A673 (cell line): ENCODE measurements at regions not wholly inside any gene's neighbourhood (a gene's known extent, or its start where the extent isn't known, plus 50 kb on each side); places are given as distances from the start of the nearest gene placed in this dataset.

Experiments used
- BruUV-seq: library from RNA; stranded (reverse); fragments of 400-500 nt; replicated peaks from 2 replicates; lab custom pipeline; 2021; lab: Mats Ljungman, UMichigan
- CTCF ChIA-PET: fragments of 300-600 bp; sonication (Branson Sonifier 250); formaldehyde crosslinking; loops from one replicate; lab custom pipeline; 2022; ENCODE audit warnings: antibody characterized with exemption; lab: Charles Lee
- POLR2A ChIA-PET: fragments of 300-600 bp; sonication (Branson Sonifier 250); formaldehyde crosslinking; loops from one replicate; lab custom pipeline; 2022; ENCODE audit warnings: antibody characterized with exemption; ENCODE audit not compliant: low non-redundant PET; lab: Charles Lee
- DNase-seq: peaks from one replicate; pipeline ENCODE4 v3.0.0-alpha.2; 2015; ENCODE audit warnings: low spot score
- H3K27ac ChIP-seq: fragments of 200-600 bp; sonication (generic); 2 replicates; pipeline ENCODE4 v1.5.1; 2016; ENCODE audit warnings: mixed run types, low read depth, mild to moderate bottlenecking, mixed read lengths, antibody characterized with exemption, low read length; ENCODE audit not compliant: poor library complexity, severe bottlenecking
- H3K27me3 ChIP-seq: fragments of 200-600 bp; sonication (generic); replicated peaks from 2 replicates; pipeline ENCODE4 v1.6.1; 2017; ENCODE audit warnings: mixed run types, low read depth, mild to moderate bottlenecking, mixed read lengths, antibody characterized with exemption, low read length; ENCODE audit not compliant: insufficient read depth, poor library complexity
- H3K36me3 ChIP-seq: fragments of 200-600 bp; sonication (generic); 2 replicates; pipeline ENCODE4 v1.6.1; 2016; ENCODE audit warnings: mixed run types, mild to moderate bottlenecking, mixed read lengths, antibody characterized with exemption, low read length; ENCODE audit not compliant: insufficient read depth, poor library complexity, severe bottlenecking
- H3K4me1 ChIP-seq: fragments of 200-600 bp; sonication (generic); 2 replicates; pipeline ENCODE4 v1.6.1; 2017; ENCODE audit warnings: mixed run types, mild to moderate bottlenecking, mixed read lengths, antibody characterized with exemption, low read length; ENCODE audit not compliant: insufficient read depth, poor library complexity, severe bottlenecking
- H3K4me3 ChIP-seq: fragments of 200-600 bp; sonication (generic); 2 replicates; pipeline ENCODE4 v1.5.1; 2016; ENCODE audit warnings: low read depth, mixed run types, mild to moderate bottlenecking, mixed read lengths, low read length; ENCODE audit not compliant: poor library complexity, severe bottlenecking
- H3K9me3 ChIP-seq: fragments of 200-600 bp; sonication (generic); 2 replicates; pipeline ENCODE4 v1.6.1; 2016; ENCODE audit warnings: mixed run types, low read depth, mild to moderate bottlenecking, mixed read lengths, antibody characterized with exemption, low read length; ENCODE audit not compliant: poor library complexity, severe bottlenecking
- EZH2 ChIP-seq: fragments of 200-600 bp; sonication (generic); IDR thresholded peaks from 2 replicates; pipeline ENCODE4 v1.6.1; 2017; ENCODE audit warnings: borderline replicate concordance, low read depth, mild to moderate bottlenecking, mixed read lengths, antibody characterized with exemption, low read length; ENCODE audit not compliant: poor library complexity, severe bottlenecking
- intact Hi-C: fragments of 100-400 bp; cut with micrococcal nuclease; formaldehyde crosslinking; loops from one replicate; pipeline ENCODE4 v1.10.0; 2022; ENCODE audit not compliant: unreplicated experiment
- TF ChIP-seq, protein P1 (sequence below): fragments of 300-800, 200-600 bp; sonication (generic); conservative IDR thresholded peaks from 2 replicates; pipeline ENCODE4 v1.5.1; 2017; ENCODE audit warnings: low read depth, mild to moderate bottlenecking, antibody characterized with exemption, low read length, moderate library complexity, mixed read lengths

DNA sequence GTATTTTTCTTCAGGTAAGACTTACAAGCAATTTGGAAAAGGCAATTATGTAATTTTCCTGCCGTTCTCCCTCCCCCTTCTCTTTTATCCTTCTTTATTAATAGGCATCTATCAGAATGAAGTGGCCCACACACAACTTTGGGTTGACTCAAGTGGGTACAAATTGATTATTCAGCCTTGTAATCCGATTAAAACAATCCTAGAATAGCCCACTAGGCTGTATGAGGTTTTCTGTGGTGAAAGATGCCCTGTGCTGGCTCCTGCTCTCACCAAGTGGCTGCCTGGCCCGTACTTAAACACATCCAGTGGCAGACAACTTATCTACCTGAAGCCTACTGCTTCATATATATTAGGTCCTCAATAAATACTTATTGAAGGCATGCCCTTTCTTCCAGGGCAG is 177.3 kb upstream of the C9orf72 start:
- H3K27ac ChIP-seq = no peak overlapping the region
- BruUV-seq = no TSS peak
- DNase-seq = no peak
- CTCF ChIA-PET = no interaction called here
- H3K9me3 ChIP-seq = no peaks in the 10 kb centered on the region
- no peak for TF ChIP-seq EZH2
- TF ChIP-seq, protein P1, sequence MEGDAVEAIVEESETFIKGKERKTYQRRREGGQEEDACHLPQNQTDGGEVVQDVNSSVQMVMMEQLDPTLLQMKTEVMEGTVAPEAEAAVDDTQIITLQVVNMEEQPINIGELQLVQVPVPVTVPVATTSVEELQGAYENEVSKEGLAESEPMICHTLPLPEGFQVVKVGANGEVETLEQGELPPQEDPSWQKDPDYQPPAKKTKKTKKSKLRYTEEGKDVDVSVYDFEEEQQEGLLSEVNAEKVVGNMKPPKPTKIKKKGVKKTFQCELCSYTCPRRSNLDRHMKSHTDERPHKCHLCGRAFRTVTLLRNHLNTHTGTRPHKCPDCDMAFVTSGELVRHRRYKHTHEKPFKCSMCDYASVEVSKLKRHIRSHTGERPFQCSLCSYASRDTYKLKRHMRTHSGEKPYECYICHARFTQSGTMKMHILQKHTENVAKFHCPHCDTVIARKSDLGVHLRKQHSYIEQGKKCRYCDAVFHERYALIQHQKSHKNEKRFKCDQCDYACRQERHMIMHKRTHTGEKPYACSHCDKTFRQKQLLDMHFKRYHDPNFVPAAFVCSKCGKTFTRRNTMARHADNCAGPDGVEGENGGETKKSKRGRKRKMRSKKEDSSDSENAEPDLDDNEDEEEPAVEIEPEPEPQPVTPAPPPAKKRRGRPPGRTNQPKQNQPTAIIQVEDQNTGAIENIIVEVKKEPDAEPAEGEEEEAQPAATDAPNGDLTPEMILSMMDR = no peak
- H3K4me3 ChIP-seq = no peak overlapping the region
- intact Hi-C loops = no loop called here
- H3K27me3 ChIP-seq = no peaks in the 10 kb centered on the region
- no peaks in the 10 kb centered on the region for H3K4me1 ChIP-seq
- POLR2A ChIA-PET = no interaction called here
- no peaks in the 10 kb centered on the region for H3K36me3 ChIP-seq

DNA sequence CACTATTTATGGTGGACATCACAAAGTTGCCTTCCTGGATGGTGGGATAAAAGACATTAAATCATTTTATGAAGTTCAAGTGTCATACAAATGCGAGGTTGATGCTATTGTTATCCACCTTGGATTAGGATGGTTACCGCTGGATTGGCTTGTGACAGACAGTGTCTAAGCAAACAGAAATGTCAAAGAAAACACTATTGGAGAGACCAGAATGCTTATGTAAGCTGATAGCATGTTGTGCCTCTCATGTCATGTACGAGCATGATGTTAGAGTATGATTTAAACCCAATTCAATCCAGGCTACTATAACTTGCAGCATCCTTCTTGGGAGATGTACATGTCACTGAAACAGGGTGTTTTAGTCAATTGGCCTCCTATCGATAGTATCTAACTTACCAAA is 178.8 kb upstream of the C9orf72 start:
- no peak for TF ChIP-seq EZH2
- TF ChIP-seq, protein P1 = no peak
- no TSS peak for BruUV-seq

DNA sequence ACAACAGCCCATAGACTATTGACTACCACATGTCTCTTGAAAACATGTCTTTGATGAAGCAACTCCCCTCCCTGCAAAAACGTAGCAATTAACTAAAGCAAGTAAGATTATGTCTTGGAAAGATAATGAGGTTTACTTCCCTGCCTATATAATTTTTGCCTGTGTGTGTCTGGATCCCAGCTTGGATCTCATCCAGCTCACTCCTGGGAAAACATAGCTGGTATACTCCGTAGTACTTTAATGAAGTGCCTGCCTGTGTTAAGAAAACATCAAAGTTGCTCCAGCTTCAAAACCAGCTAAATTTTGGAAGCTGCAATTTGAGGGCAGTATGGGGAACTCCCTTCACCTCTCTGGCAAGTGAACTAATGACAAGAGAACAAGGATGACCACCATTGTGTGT is 182.6 kb upstream of the C9orf72 start:
- BruUV-seq = no TSS peak
- no peaks in the 10 kb centered on the region for H3K4me1 ChIP-seq
- no peak for DNase-seq
- no peak overlapping the region for H3K4me3 ChIP-seq
- intact Hi-C loops = no loop called here
- H3K27ac ChIP-seq = no peak overlapping the region
- H3K36me3 ChIP-seq = no peaks in the 10 kb centered on the region
- ChIA-PET CTCF (no interaction called here), POLR2A (no interaction called here)
- TF ChIP-seq EZH2 = no peak
- TF ChIP-seq, protein P1 = no peak
- H3K9me3 ChIP-seq = no peaks in the 10 kb centered on the region
- H3K27me3 ChIP-seq = no peaks in the 10 kb centered on the region

More for the DNA sequence above, 178.8 kb upstream of the C9orf72 start:
- intact Hi-C loops = no loop called here
- H3K9me3 ChIP-seq = no peaks in the 10 kb centered on the region
- no peaks in the 10 kb centered on the region for H3K36me3 ChIP-seq
- no peak overlapping the region for H3K27ac ChIP-seq
- no peak for DNase-seq
- no peaks in the 10 kb centered on the region for H3K27me3 ChIP-seq
- H3K4me3 ChIP-seq = no peak overlapping the region
- H3K4me1 ChIP-seq = no peaks in the 10 kb centered on the region
- ChIA-PET CTCF (no interaction called here), POLR2A (no interaction called here)
